Upper lobe of right lung (tissue), 1 donor: ENCODE measurements at regions not wholly inside any gene's neighbourhood (a gene's known extent, or its start where the extent isn't known, plus 50 kb on each side); places are given as distances from the start of the nearest gene placed in this dataset.
A peak's percentile ranks its signal among the peaks of the same experiment; 100 is the strongest.

Experiments
- ATAC-seq: fragments of 200-7000 bp; cut with Tn5 transposase; one replicate; pipeline ENCODE4 v1.9.1; 2020; ENCODE audit warnings: mild to moderate bottlenecking, moderate library complexity
- DNase-seq: peaks from one replicate; pipeline ENCODE4 v3.0.0-alpha.2; 2020
- H3K27ac ChIP-seq: fragments of 200-600 bp; one replicate; pipeline ENCODE4 v1.8.0; 2022
- H3K27me3 ChIP-seq: fragments of 200-600 bp; one replicate; pipeline ENCODE4 v1.8.0; 2022; ENCODE audit warnings: mild to moderate bottlenecking
- H3K36me3 ChIP-seq: fragments of 200-600 bp; one replicate; pipeline ENCODE4 v1.8.0; 2022
- H3K4me1 ChIP-seq: fragments of 200-600 bp; one replicate; pipeline ENCODE4 v1.8.0; 2022
- H3K4me3 ChIP-seq: fragments of 200-600 bp; one replicate; pipeline ENCODE4 v1.8.0; 2022; ENCODE audit warnings: mild to moderate bottlenecking
- H3K9me3 ChIP-seq: fragments of 200-600 bp; one replicate; pipeline ENCODE4 v1.8.0; 2022
- intact Hi-C: fragments of 100-400 bp; cut with DNase I; formaldehyde crosslinking; loops from one replicate; pipeline ENCODE4 v1.11.0; 2022
- TF ChIP-seq, protein P1 (sequence below): fragments of 200-600 bp; IDR thresholded peaks from one replicate; pipeline ENCODE4 v1.8.0; 2022; ENCODE audit warnings: antibody characterized with exemption
- donor health status: DM: no; HTN: yes; CAD: no; lungs with severe emphysema.

DNA sequence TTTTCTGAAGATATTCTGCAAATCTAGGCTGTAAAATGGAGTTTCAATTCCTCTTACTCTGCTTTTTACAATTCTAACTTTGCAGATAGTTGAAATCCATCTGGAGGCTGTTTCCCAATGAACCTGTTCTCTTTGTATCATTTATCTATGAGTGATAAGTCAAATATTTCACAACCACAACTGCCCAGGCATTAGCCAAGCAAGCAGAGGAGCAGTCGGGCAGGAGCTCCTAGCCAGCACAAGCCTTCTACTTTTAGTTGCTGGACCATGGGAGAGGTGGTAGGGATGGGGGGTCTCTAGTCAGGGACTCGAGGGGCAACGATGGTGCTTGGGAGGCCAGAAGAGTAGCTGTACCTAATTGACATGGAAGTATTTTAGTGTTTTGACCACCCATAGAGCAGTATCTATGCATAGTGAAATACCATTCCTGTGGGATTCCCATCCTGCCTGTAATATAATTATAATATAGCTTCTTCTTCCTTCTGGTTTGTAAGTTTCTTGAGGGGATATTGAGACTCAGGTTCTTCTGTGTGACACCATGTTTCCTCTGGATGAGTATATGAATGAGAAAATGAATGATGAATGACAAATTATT, 353.5 kb upstream of the IL12A start:
- H3K4me3 ChIP-seq: no peak overlapping the region
- ATAC-seq: peak; percentile 14
- TF ChIP-seq, protein P1, sequence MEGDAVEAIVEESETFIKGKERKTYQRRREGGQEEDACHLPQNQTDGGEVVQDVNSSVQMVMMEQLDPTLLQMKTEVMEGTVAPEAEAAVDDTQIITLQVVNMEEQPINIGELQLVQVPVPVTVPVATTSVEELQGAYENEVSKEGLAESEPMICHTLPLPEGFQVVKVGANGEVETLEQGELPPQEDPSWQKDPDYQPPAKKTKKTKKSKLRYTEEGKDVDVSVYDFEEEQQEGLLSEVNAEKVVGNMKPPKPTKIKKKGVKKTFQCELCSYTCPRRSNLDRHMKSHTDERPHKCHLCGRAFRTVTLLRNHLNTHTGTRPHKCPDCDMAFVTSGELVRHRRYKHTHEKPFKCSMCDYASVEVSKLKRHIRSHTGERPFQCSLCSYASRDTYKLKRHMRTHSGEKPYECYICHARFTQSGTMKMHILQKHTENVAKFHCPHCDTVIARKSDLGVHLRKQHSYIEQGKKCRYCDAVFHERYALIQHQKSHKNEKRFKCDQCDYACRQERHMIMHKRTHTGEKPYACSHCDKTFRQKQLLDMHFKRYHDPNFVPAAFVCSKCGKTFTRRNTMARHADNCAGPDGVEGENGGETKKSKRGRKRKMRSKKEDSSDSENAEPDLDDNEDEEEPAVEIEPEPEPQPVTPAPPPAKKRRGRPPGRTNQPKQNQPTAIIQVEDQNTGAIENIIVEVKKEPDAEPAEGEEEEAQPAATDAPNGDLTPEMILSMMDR: no peak

DNA sequence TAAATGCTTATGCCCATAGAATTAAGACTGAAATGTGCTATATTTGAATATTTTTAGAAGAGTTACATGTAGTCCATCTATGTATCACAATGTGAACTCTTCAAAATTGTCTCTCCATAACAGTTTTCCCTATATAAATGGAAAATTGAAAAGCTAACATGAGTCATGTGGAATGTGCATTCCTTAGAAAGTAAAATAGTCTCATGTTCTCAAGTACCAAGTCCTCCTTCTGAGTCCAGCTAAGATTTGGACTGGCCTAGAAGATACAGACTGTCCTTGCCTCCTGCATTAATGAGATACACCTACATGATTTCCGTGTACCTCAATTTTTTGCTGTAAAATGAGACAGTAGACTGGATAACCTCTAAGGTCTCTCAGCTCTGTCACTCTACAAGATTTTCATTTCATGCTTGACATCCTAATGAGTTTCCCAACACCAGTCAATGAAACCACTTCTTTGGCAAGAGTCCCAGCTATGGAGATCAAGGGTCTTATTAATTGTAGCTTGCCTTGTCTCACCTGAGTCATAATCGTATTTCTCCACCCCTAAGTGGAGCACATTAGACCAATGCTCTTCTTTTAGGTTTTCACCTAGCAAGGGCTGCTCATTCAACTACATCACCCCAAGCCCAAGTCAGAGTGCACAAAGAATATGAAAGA, 350.6 kb upstream of the IL12A start:
- H3K36me3 ChIP-seq: no peaks in the 10 kb centered on the region
- no peak overlapping the region for H3K4me3 ChIP-seq
- DNase-seq (no peak), ATAC-seq (no peak)
- intact Hi-C loops: no loop called here
- H3K4me1 ChIP-seq: no peaks in the 10 kb centered on the region
- no peaks in the 10 kb centered on the region for H3K9me3 ChIP-seq
- H3K27ac ChIP-seq: no peak overlapping the region
- TF ChIP-seq, protein P1: no peak
- H3K27me3 ChIP-seq: no peaks in the 10 kb centered on the region

More for the DNA sequence above, 353.5 kb upstream of the IL12A start:
- Histone ChIP-seq H3K36me3 (no peaks in the 10 kb centered on the region), H3K9me3 (no peaks in the 10 kb centered on the region), H3K27me3 (no peaks in the 10 kb centered on the region), H3K27ac (no peak overlapping the region), H3K4me1 (no peaks in the 10 kb centered on the region)
- no peak for DNase-seq
- intact Hi-C loops: no loop called here

DNA sequence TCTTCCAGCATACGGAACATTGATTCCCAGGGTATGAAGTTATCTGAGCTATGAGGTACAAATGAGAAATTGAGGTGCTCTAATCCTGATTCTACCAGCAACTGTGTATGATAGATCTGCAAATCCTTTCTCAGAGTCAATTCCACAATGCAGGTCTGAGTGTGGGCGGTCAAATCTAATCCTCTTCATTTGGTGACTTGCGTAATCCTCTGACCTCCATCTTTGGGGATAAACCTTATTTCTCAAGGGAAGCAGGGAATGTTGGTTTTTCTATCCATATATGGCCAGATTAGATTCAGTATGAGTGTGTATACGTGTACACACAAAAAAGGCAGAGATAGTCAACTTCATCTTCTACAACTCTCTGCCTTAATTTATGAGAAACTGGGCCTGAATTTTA, 348.4 kb upstream of the IL12A start:
- DNase-seq (no peak), ATAC-seq (no peak)
- no peak overlapping the region for H3K4me3 ChIP-seq
- no peaks in the 10 kb centered on the region for H3K27me3 ChIP-seq
- H3K36me3 ChIP-seq: no peaks in the 10 kb centered on the region
- H3K27ac ChIP-seq: no peak overlapping the region
- intact Hi-C loops: no loop called here
- TF ChIP-seq, protein P1: no peak
- H3K9me3 ChIP-seq: no peaks in the 10 kb centered on the region
- no peaks in the 10 kb centered on the region for H3K4me1 ChIP-seq

DNA sequence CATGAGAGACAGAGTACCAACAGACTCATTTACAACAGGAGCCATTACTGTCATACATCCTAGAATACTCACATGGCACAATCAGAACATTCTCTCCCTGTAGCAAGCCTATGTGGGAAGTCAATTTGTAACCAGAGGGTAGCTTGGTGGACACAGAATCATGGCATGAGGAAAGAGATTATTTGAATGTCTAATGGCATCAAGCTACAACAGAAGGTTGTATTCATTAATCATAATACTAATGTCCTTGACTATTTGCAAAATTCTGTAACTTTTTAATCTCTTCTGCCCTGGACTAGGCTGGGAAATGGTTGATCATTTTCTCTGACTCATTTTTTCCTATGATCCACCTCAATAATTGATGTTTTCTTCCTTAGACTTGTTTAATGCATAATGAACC, 345.2 kb upstream of the IL12A start:
- TF ChIP-seq, protein P1: no peak
- H3K4me3 ChIP-seq: no peak overlapping the region
- intact Hi-C loops: no loop called here
- H3K27ac ChIP-seq: no peak overlapping the region
- H3K36me3 ChIP-seq: no peaks in the 10 kb centered on the region
- ATAC-seq (no peak), DNase-seq (no peak)
- H3K4me1 ChIP-seq: no peaks in the 10 kb centered on the region
- no peaks in the 10 kb centered on the region for H3K9me3 ChIP-seq
- H3K27me3 ChIP-seq: no peaks in the 10 kb centered on the region

DNA sequence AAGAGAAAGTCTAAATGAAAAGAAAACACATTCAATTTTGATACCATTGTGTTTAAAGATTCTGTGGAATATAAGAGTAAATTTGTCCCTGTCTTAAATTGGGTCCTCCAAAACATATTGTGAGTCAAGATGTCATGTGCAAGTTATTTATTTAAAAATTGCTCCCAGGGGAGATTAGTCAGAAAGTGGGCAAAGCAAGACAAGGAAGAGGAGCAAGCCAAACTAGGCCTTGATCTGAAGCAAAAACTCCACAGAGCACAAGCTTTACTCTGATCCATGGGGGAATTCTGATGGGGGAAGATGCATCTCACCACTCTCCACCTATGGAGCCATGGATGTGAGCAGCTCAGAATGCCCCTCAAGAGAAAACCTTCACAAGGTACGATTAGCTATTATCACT, 342.8 kb upstream of the IL12A start:
- Histone ChIP-seq H3K4me3 (no peak overlapping the region), H3K9me3 (no peaks in the 10 kb centered on the region), H3K36me3 (no peaks in the 10 kb centered on the region), H3K27me3 (no peaks in the 10 kb centered on the region), H3K4me1 (no peaks in the 10 kb centered on the region), H3K27ac (no peak overlapping the region)
- TF ChIP-seq, protein P1: no peak
- intact Hi-C loops: no loop called here
- DNase-seq: no peak
- ATAC-seq: no peak
